ENCODE measurements at regions not wholly inside any gene's neighbourhood (a gene's known extent, or its start where the extent isn't known, plus 50 kb on each side); places are given as distances from the start of the nearest gene placed in this dataset.

GRCh38 chr4:128600996-128601871 is 208.3 kb upstream of the JADE1 start:
- DNase-seq (ENCODE audit: low read depth), result no peak

- no peak for DNase-seq (ENCODE audit: low read depth)
These were observed 209.1 kb upstream of the JADE1 start for GRCh38 chr4:128600410-128600809.

GRCh38 chr4:128597500-128597899 is 212.0 kb upstream of the JADE1 start:
- DNase-seq (ENCODE audit: low read depth), result no peak

- no peak for DNase-seq (ENCODE audit: low read depth)
These were observed 212.6 kb upstream of the JADE1 start for GRCh38 chr4:128596853-128597252.

- no peak for DNase-seq (ENCODE audit: low read depth)
These were observed 213.4 kb upstream of the JADE1 start for GRCh38 chr4:128596115-128596514.

GRCh38 chr4:128591482-128591881 is 218.0 kb upstream of the JADE1 start:
- no peak for DNase-seq (ENCODE audit: low read depth)

GRCh38 chr4:128590773-128591172 is 218.7 kb upstream of the JADE1 start:
- DNase-seq (ENCODE audit: low read depth), result no peak

- no peak for DNase-seq (ENCODE audit: low read depth)
These were observed 219.3 kb upstream of the JADE1 start for GRCh38 chr4:128590034-128590740.

GRCh38 chr4:128589384-128589965 is 220.0 kb upstream of the JADE1 start:
- no peak for DNase-seq (ENCODE audit: low read depth)

- no peak for DNase-seq (ENCODE audit: low read depth)
These were observed 222.1 kb upstream of the JADE1 start for GRCh38 chr4:128587382-128587781.

- no peak for DNase-seq (ENCODE audit: low read depth)
These were observed 225.5 kb upstream of the JADE1 start for GRCh38 chr4:128583753-128584712.

- no peak for DNase-seq (ENCODE audit: low read depth)
These were observed 227.1 kb upstream of the JADE1 start for GRCh38 chr4:128582427-128582870.

GRCh38 chr4:128579154-128579853 is 230.2 kb upstream of the JADE1 start:
- no peak for DNase-seq (ENCODE audit: low read depth)

GRCh38 chr4:128574706-128575105 is 234.8 kb upstream of the JADE1 start:
- no peak for DNase-seq (ENCODE audit: low read depth)

GRCh38 chr4:128573781-128574508 is 235.6 kb upstream of the JADE1 start:
- DNase-seq (ENCODE audit: low read depth), result no peak

GRCh38 chr4:128572778-128573241 is 236.7 kb upstream of the JADE1 start:
- DNase-seq (ENCODE audit: low read depth), result no peak

- no peak for DNase-seq (ENCODE audit: low read depth)
These were observed 237.8 kb upstream of the JADE1 start for GRCh38 chr4:128571747-128572146.

- no peak for DNase-seq (ENCODE audit: low read depth)
These were observed 239.0 kb upstream of the JADE1 start for GRCh38 chr4:128570387-128570975.

- no peak for DNase-seq (ENCODE audit: low read depth)
These were observed 242.8 kb upstream of the JADE1 start for GRCh38 chr4:128566693-128567092.
